ENCODE measurements at regions not wholly inside any gene's neighbourhood (a gene's known extent, or its start where the extent isn't known, plus 50 kb on each side); places are given as distances from the start of the nearest gene placed in this dataset.

GRCh38 chr10:59538623-59539022 lies 171.0 kb downstream of the SLC16A9 start:
- Histone ChIP-seq H3K4me3 (ENCODE audit: low read depth, low read length, poor library complexity, severe bottlenecking) (no peak overlapping the region), H2AFZ (ENCODE audit: low read length) (no peak overlapping the region), H3K4me1 (ENCODE audit: insufficient read depth, low read length, severe bottlenecking) (no peaks in the 10 kb centered on the region), H3K9me2 (ENCODE audit: low read depth, low read length) (no peaks in the 10 kb centered on the region), H3K36me3 (ENCODE audit: insufficient read depth, low read length) (no peaks in the 10 kb centered on the region), H3K27me3 (ENCODE audit: insufficient read depth, low read length) (no peaks in the 10 kb centered on the region), H3K9me3 (ENCODE audit: low read length) (no peaks in the 10 kb centered on the region), H3K79me2 (ENCODE audit: insufficient read depth, low read length) (no peaks in the 10 kb centered on the region), H3K9ac (ENCODE audit: low read length) (no peak overlapping the region), H4K20me1 (ENCODE audit: insufficient read depth, low read length) (no peaks in the 10 kb centered on the region), H3F3A (ENCODE audit: insufficient read depth, low read length) (no peaks in the 10 kb centered on the region), H3K4me2 (ENCODE audit: low read length) (no peak overlapping the region), H3K27ac (ENCODE audit: low read depth, low read length, poor library complexity, severe bottlenecking) (no peak overlapping the region)
- TF ChIP-seq EZH2 (IDR thresholded peaks at IDR 0.05; ENCODE audit: borderline replicate concordance, low read length) (no peak), CTCF (IDR thresholded peaks at IDR 0.05; ENCODE audit: low read length) (no peak)

GRCh38 chr10:59537501-59537900 lies 172.1 kb downstream of the SLC16A9 start:
- H2AFZ ChIP-seq (ENCODE audit: low read length), result no peak overlapping the region
- H3K9me2 ChIP-seq (ENCODE audit: low read depth, low read length), result no peaks in the 10 kb centered on the region
- no peaks in the 10 kb centered on the region for H4K20me1 ChIP-seq (ENCODE audit: insufficient read depth, low read length)
- H3K9ac ChIP-seq (ENCODE audit: low read length), result no peak overlapping the region
- no peaks in the 10 kb centered on the region for H3K4me1 ChIP-seq (ENCODE audit: insufficient read depth, low read length, severe bottlenecking)
- no peaks in the 10 kb centered on the region for H3K79me2 ChIP-seq (ENCODE audit: insufficient read depth, low read length)
- no peaks in the 10 kb centered on the region for H3K27me3 ChIP-seq (ENCODE audit: insufficient read depth, low read length)
- TF ChIP-seq CTCF (IDR thresholded peaks at IDR 0.05; ENCODE audit: low read length), result no peak
- no peak for TF ChIP-seq EZH2 (IDR thresholded peaks at IDR 0.05; ENCODE audit: borderline replicate concordance, low read length)
- no peak overlapping the region for H3K27ac ChIP-seq (ENCODE audit: low read depth, low read length, poor library complexity, severe bottlenecking)
- no peak overlapping the region for H3K4me2 ChIP-seq (ENCODE audit: low read length)
- no peaks in the 10 kb centered on the region for H3K9me3 ChIP-seq (ENCODE audit: low read length)
- H3K36me3 ChIP-seq (ENCODE audit: insufficient read depth, low read length), result no peaks in the 10 kb centered on the region
- no peak overlapping the region for H3K4me3 ChIP-seq (ENCODE audit: low read depth, low read length, poor library complexity, severe bottlenecking)
- no peaks in the 10 kb centered on the region for H3F3A ChIP-seq (ENCODE audit: insufficient read depth, low read length)

- Histone ChIP-seq H4K20me1 (ENCODE audit: insufficient read depth, low read length) (no peaks in the 10 kb centered on the region), H3K4me2 (ENCODE audit: low read length) (no peak overlapping the region), H3K27ac (ENCODE audit: low read depth, low read length, poor library complexity, severe bottlenecking) (no peak overlapping the region), H2AFZ (ENCODE audit: low read length) (no peak overlapping the region), H3K36me3 (ENCODE audit: insufficient read depth, low read length) (no peaks in the 10 kb centered on the region), H3K4me1 (ENCODE audit: insufficient read depth, low read length, severe bottlenecking) (no peaks in the 10 kb centered on the region), H3K27me3 (ENCODE audit: insufficient read depth, low read length) (no peaks in the 10 kb centered on the region), H3K9me2 (ENCODE audit: low read depth, low read length) (no peaks in the 10 kb centered on the region), H3K79me2 (ENCODE audit: insufficient read depth, low read length) (no peaks in the 10 kb centered on the region), H3F3A (ENCODE audit: insufficient read depth, low read length) (no peaks in the 10 kb centered on the region), H3K9me3 (ENCODE audit: low read length) (no peaks in the 10 kb centered on the region), H3K9ac (ENCODE audit: low read length) (no peak overlapping the region), H3K4me3 (ENCODE audit: low read depth, low read length, poor library complexity, severe bottlenecking) (no peak overlapping the region)
- no peak for TF ChIP-seq EZH2 (IDR thresholded peaks at IDR 0.05; ENCODE audit: borderline replicate concordance, low read length)
- no peak for TF ChIP-seq CTCF (IDR thresholded peaks at IDR 0.05; ENCODE audit: low read length)
Observed at GRCh38 chr10:59536167-59537014, 173.3 kb downstream of the SLC16A9 start.

All from OCI-LY1 (cell line).